Neural cell (in vitro differentiated cells): ENCODE measurements at regions not wholly inside any gene's neighbourhood (a gene's known extent, or its start where the extent isn't known, plus 50 kb on each side); places are given as distances from the start of the nearest gene placed in this dataset.

Source experiments
- H2AFZ ChIP-seq: fragments of 200-600, 300-800 bp; sonication (generic), shearing (Covaris generic); 2 replicates; pipeline ENCODE4 v1.6.0; 2014; ENCODE audit warnings: low read depth, mild to moderate bottlenecking, antibody characterized with exemption, low read length, moderate library complexity
- H3F3A ChIP-seq: fragments of 200-600 bp; shearing (Covaris generic); 2 replicates; pipeline ENCODE4 v1.6.1; 2016; ENCODE audit warnings: mild to moderate bottlenecking, moderate library complexity, mixed read lengths, antibody characterized with exemption, low read length; ENCODE audit not compliant: insufficient read depth, poor library complexity, severe bottlenecking
- H3K27ac ChIP-seq: fragments of 200-600, 300-800 bp; sonication (generic), shearing (Covaris generic); 2 replicates; pipeline ENCODE4 v1.5.1; 2014; ENCODE audit warnings: mild to moderate bottlenecking, low read length, moderate library complexity
- H3K27me3 ChIP-seq: fragments of 300-800, 200-600 bp; sonication (generic), shearing (Covaris generic); 2 replicates; pipeline ENCODE4 v1.6.0; 2014; ENCODE audit warnings: mild to moderate bottlenecking, low read depth, low read length, moderate library complexity; ENCODE audit not compliant: insufficient read depth
- H3K36me3 ChIP-seq: fragments of 300-800, 200-600 bp; sonication (generic), shearing (Covaris generic); 2 replicates; pipeline ENCODE4 v1.5.1; 2014; ENCODE audit warnings: mild to moderate bottlenecking, antibody characterized with exemption, low read length, moderate library complexity; ENCODE audit not compliant: insufficient read depth
- H3K4me2 ChIP-seq: fragments of 300-800, 200-600 bp; sonication (generic), shearing (Covaris generic); 2 replicates; pipeline ENCODE4 v1.6.0; 2014; ENCODE audit warnings: mild to moderate bottlenecking, low read length
- H3K4me3 ChIP-seq: fragments of 300-800, 200-600 bp; sonication (generic), shearing (Covaris generic); 2 replicates; pipeline ENCODE4 v1.5.1; 2014; ENCODE audit warnings: mild to moderate bottlenecking, low read length, moderate library complexity
- H3K79me2 ChIP-seq: fragments of 200-600 bp; shearing (Covaris generic); replicated peaks from 2 replicates; pipeline ENCODE4 v1.6.0; 2014; ENCODE audit warnings: mild to moderate bottlenecking, low read length, moderate library complexity; ENCODE audit not compliant: insufficient read depth
- H3K9ac ChIP-seq: fragments of 300-800, 200-600 bp; sonication (generic), shearing (Covaris generic); 2 replicates; pipeline ENCODE4 v1.6.1; 2016; ENCODE audit warnings: mild to moderate bottlenecking, low read length, mixed read lengths
- H3K9me2 ChIP-seq: fragments of 200-600 bp; shearing (Covaris generic); 2 replicates; pipeline ENCODE4 v1.6.1; 2016; ENCODE audit warnings: mild to moderate bottlenecking, low read length, mixed read lengths; ENCODE audit not compliant: insufficient read depth
- H3K9me3 ChIP-seq: fragments of 200-600, 300-800 bp; sonication (generic), shearing (Covaris generic); 2 replicates; pipeline ENCODE4 v1.6.1; 2016; ENCODE audit warnings: mild to moderate bottlenecking, mixed run types, low read length, moderate library complexity, mixed read lengths
- H4K20me1 ChIP-seq: fragments of 200-600 bp; shearing (Covaris generic); 2 replicates; pipeline ENCODE4 v1.6.1; 2016; ENCODE audit warnings: mild to moderate bottlenecking, mixed run types; ENCODE audit not compliant: insufficient read depth
- EP300 ChIP-seq: fragments of 450-650 bp; conservative IDR thresholded peaks from 2 replicates; pipeline ENCODE4 v1.6.1; 2014; ENCODE audit warnings: antibody characterized with exemption, mild to moderate bottlenecking, moderate library complexity; ENCODE audit not compliant: poor library complexity, severe bottlenecking
- EZH2 ChIP-seq: fragments of 200-600, 300-800 bp; shearing (Covaris generic), sonication (generic); IDR thresholded peaks from 2 replicates; pipeline ENCODE4 v1.6.1; 2014; ENCODE audit warnings: antibody characterized with exemption, low read length, borderline replicate concordance, mild to moderate bottlenecking; ENCODE audit not compliant: insufficient read depth, poor library complexity, severe bottlenecking
- MXI1 ChIP-seq: fragments of 450-650 bp; conservative IDR thresholded peaks from 2 replicates; pipeline ENCODE4 v1.6.1; 2014; ENCODE audit warnings: antibody characterized with exemption, mild to moderate bottlenecking; ENCODE audit not compliant: poor library complexity, severe bottlenecking
- POLR2AphosphoS5 ChIP-seq: IDR thresholded peaks from 2 replicates; pipeline ENCODE4 v1.6.1; 2012
- RAD21 ChIP-seq: fragments of 450-650 bp; conservative IDR thresholded peaks from 2 replicates; pipeline ENCODE4 v1.6.1; 2014; ENCODE audit warnings: antibody characterized with exemption, mild to moderate bottlenecking, moderate library complexity
- SMC3 ChIP-seq: fragments of 450-650 bp; conservative IDR thresholded peaks from 2 replicates; pipeline ENCODE4 v1.6.1; 2014; ENCODE audit warnings: antibody characterized with exemption, mild to moderate bottlenecking, moderate library complexity; ENCODE audit not compliant: poor library complexity
- TAF1 ChIP-seq: IDR thresholded peaks from 2 replicates; pipeline ENCODE4 v1.6.1; 2012; ENCODE audit warnings: low read depth
- TF ChIP-seq, protein P1 (sequence below): IDR thresholded peaks from 2 replicates; pipeline ENCODE4 v1.6.1; 2012; ENCODE audit warnings: borderline replicate concordance
- TF ChIP-seq, protein P2 (sequence below): fragments of 450-650 bp; IDR thresholded peaks from 2 replicates; pipeline ENCODE4 v1.5.1; 2014; ENCODE audit warnings: antibody characterized with exemption, mild to moderate bottlenecking, moderate library complexity; ENCODE audit not compliant: poor library complexity, severe bottlenecking

GRCh38 chr20:55583036-55583435, 422.3 kb downstream of the CBLN4 start:
- no peak overlapping the region for H3K27ac ChIP-seq
- H4K20me1 ChIP-seq, result no peaks in the 10 kb centered on the region
- no peak overlapping the region for H3K4me2 ChIP-seq
- no peak for TF ChIP-seq MXI1
- TF ChIP-seq EZH2, result no peak
- TF ChIP-seq, protein P1, sequence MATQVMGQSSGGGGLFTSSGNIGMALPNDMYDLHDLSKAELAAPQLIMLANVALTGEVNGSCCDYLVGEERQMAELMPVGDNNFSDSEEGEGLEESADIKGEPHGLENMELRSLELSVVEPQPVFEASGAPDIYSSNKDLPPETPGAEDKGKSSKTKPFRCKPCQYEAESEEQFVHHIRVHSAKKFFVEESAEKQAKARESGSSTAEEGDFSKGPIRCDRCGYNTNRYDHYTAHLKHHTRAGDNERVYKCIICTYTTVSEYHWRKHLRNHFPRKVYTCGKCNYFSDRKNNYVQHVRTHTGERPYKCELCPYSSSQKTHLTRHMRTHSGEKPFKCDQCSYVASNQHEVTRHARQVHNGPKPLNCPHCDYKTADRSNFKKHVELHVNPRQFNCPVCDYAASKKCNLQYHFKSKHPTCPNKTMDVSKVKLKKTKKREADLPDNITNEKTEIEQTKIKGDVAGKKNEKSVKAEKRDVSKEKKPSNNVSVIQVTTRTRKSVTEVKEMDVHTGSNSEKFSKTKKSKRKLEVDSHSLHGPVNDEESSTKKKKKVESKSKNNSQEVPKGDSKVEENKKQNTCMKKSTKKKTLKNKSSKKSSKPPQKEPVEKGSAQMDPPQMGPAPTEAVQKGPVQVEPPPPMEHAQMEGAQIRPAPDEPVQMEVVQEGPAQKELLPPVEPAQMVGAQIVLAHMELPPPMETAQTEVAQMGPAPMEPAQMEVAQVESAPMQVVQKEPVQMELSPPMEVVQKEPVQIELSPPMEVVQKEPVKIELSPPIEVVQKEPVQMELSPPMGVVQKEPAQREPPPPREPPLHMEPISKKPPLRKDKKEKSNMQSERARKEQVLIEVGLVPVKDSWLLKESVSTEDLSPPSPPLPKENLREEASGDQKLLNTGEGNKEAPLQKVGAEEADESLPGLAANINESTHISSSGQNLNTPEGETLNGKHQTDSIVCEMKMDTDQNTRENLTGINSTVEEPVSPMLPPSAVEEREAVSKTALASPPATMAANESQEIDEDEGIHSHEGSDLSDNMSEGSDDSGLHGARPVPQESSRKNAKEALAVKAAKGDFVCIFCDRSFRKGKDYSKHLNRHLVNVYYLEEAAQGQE, result no peak
- TF ChIP-seq, protein P2, sequence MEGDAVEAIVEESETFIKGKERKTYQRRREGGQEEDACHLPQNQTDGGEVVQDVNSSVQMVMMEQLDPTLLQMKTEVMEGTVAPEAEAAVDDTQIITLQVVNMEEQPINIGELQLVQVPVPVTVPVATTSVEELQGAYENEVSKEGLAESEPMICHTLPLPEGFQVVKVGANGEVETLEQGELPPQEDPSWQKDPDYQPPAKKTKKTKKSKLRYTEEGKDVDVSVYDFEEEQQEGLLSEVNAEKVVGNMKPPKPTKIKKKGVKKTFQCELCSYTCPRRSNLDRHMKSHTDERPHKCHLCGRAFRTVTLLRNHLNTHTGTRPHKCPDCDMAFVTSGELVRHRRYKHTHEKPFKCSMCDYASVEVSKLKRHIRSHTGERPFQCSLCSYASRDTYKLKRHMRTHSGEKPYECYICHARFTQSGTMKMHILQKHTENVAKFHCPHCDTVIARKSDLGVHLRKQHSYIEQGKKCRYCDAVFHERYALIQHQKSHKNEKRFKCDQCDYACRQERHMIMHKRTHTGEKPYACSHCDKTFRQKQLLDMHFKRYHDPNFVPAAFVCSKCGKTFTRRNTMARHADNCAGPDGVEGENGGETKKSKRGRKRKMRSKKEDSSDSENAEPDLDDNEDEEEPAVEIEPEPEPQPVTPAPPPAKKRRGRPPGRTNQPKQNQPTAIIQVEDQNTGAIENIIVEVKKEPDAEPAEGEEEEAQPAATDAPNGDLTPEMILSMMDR, result no peak
- no peak for TF ChIP-seq RAD21
- no peak for TF ChIP-seq POLR2AphosphoS5
- TF ChIP-seq EP300, result no peak
- TF ChIP-seq SMC3, result no peak
- TF ChIP-seq TAF1, result no peak
- H3K27me3 ChIP-seq, result no peaks in the 10 kb centered on the region
- H3K9ac ChIP-seq, result no peak overlapping the region
- H3K4me3 ChIP-seq, result no peak overlapping the region
- H3K79me2 ChIP-seq, result no peaks in the 10 kb centered on the region
- H3K9me3 ChIP-seq, result no peaks in the 10 kb centered on the region
- H3K36me3 ChIP-seq, result no peaks in the 10 kb centered on the region
- H2AFZ ChIP-seq, result no peak overlapping the region
- H3F3A ChIP-seq, result no peaks in the 10 kb centered on the region
- no peaks in the 10 kb centered on the region for H3K9me2 ChIP-seq

DNA sequence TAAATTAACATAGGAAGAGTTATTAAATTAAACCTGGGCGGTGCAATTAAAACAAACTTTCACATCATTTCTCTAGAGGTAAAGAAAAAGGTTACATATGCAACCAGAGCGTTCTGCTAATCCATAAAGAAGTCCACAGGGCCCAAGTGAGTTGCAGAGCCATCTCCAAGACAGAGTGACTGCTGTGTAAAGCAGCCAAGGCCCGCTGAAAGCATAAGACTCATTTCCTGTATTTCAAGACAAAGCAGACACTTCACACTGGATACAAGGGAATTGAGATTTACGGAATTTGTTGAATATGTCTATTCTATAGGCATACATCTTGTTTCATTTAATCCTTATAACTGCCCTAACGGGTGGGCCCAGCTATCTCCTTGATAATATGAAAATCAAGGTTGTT, 422.8 kb downstream of the CBLN4 start:
- Histone ChIP-seq H4K20me1 (no peaks in the 10 kb centered on the region), H3K9ac (no peak overlapping the region), H3K36me3 (no peaks in the 10 kb centered on the region), H3K9me3 (no peaks in the 10 kb centered on the region), H3K27ac (no peak overlapping the region), H3F3A (no peaks in the 10 kb centered on the region), H3K9me2 (no peaks in the 10 kb centered on the region), H2AFZ (no peak overlapping the region), H3K4me2 (no peak overlapping the region), H3K79me2 (no peaks in the 10 kb centered on the region), H3K4me3 (no peak overlapping the region), H3K27me3 (no peaks in the 10 kb centered on the region)
- TF ChIP-seq RAD21 (no peak), SMC3 (no peak), POLR2AphosphoS5 (no peak), MXI1 (no peak), TAF1 (no peak), EP300 (no peak)
- TF ChIP-seq, protein P2, result no peak
